Skeletal muscle tissue (tissue), 3 donors: ENCODE measurements at regions not wholly inside any gene's neighbourhood (a gene's known extent, or its start where the extent isn't known, plus 50 kb on each side); places are given as distances from the start of the nearest gene placed in this dataset.

Experiments
- H3K27ac ChIP-seq: one replicate; pipeline ENCODE4 v1.7.0; 2013; ENCODE audit warnings: mild to moderate bottlenecking, low read depth, low read length, inconsistent platforms
- H3K27me3 ChIP-seq, 3 donors: one replicate each; pipeline ENCODE4 v1.7.0; 2013; ENCODE audit warnings: low read length in 3 of 3; ENCODE audit not compliant: control insufficient read depth in 3 of 3, insufficient read depth in 3 of 3
- H3K36me3 ChIP-seq, 3 donors: one replicate each; pipeline ENCODE4 v1.7.0; 2013; ENCODE audit warnings: low read length in 3 of 3; ENCODE audit not compliant: control insufficient read depth in 3 of 3, insufficient read depth in 3 of 3
- H3K4me1 ChIP-seq, 3 donors: one replicate each; pipeline ENCODE4 v1.7.0; 2013; ENCODE audit warnings: low read length in 3 of 3, mild to moderate bottlenecking in 3 of 3; ENCODE audit not compliant: control insufficient read depth in 3 of 3, insufficient read depth in 3 of 3
- H3K4me3 ChIP-seq, 3 donors: one replicate each; pipeline ENCODE4 v1.7.0; 2013; ENCODE audit warnings: low read length in 3 of 3
- H3K9ac ChIP-seq, 3 donors: one replicate each; pipeline ENCODE4 v1.7.0; 2013; ENCODE audit warnings: low read length in 3 of 3, mild to moderate bottlenecking in 3 of 3, moderate library complexity in 2 of 3, low read depth in 1 of 3
- H3K9me3 ChIP-seq, 3 donors: one replicate each; pipeline ENCODE4 v1.7.0; 2013; ENCODE audit warnings: low read length in 3 of 3; ENCODE audit not compliant: control insufficient read depth in 3 of 3
- donor health status: Osteomylitis.

DNA sequence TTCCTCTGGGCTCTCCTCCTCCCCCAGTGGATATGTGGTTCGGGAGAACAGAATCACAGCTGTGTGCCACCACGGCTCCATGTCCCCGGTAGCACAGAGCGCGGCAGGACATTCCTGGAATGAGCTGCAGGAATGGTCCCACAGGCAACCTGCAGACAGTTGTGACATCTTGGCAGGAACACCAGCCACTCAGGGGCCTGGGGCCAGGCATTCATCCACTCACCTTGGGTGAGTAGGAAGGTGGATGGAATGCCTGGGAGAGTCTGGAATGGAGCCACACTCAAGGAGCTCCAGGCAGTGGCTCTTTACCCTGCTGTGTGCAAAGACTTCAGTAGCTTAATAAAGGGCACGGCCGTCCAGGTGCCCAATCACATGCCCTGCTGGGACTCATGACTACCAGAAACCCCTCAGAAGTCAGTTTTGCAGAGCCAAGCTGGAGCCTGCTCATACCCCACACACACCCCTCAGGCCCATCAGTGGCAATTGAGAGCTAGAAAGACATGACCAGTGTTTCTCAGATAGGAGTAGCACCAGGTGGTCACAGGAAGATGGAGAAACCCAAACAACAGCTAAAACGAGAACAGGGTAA lies 117.3 kb upstream of the PRR20G start:
- peaks cover 5 to 15% (median 14%) of the 10 kb centered on the region in 3 donors for H3K27me3 ChIP-seq

GRCh38 chr3:127404221-127405009 lies 116.6 kb upstream of the PRR20G start:
- Histone ChIP-seq H3K27me3 (peaks cover 0 to 14% (median 9%) of the 10 kb centered on the region in 3 donors), H3K9ac (no peak overlapping the region), H3K4me1 (no peaks in the 10 kb centered on the region), H3K4me3 (no peak overlapping the region), H3K36me3 (no peaks in the 10 kb centered on the region), H3K27ac (no peak overlapping the region), H3K9me3 (no peaks in the 10 kb centered on the region)

More for the DNA sequence above, 117.3 kb upstream of the PRR20G start:
- Histone ChIP-seq H3K9me3 (no peaks in the 10 kb centered on the region), H3K27ac (no peak overlapping the region), H3K36me3 (no peaks in the 10 kb centered on the region), H3K9ac (no peak overlapping the region), H3K4me3 (no peak overlapping the region), H3K4me1 (no peaks in the 10 kb centered on the region)

DNA sequence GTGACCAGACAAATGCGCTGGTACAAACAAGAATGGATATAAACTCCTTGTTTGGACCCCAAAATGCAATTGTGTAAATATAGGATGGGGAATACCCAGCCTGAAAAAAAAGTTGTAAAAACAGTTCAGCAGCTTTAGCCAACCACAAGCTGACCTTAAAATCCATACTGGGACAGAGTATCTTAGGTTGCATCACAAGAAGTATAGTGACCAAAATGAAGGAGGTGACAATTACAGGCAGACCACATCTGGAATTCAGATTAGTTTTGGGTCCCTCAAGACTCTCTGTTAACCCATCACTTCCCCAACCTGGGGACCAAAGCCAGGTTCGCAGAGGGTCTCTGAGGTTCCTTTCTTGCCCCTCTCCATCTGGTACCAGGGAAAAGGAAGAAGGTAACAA lies 115.9 kb upstream of the PRR20G start:
- H3K4me1 ChIP-seq, result no peaks in the 10 kb centered on the region
- no peak overlapping the region for H3K4me3 ChIP-seq
- no peak overlapping the region for H3K27ac ChIP-seq
- peaks cover 0 to 11% (median 7%) of the 10 kb centered on the region in 3 donors for H3K27me3 ChIP-seq
- no peaks in the 10 kb centered on the region for H3K9me3 ChIP-seq
- no peaks in the 10 kb centered on the region for H3K36me3 ChIP-seq
- no peak overlapping the region for H3K9ac ChIP-seq

GRCh38 chr3:127399154-127399553 lies 111.3 kb upstream of the PRR20G start:
- Histone ChIP-seq H3K4me3 (no peak overlapping the region), H3K27ac (no peak overlapping the region), H3K9me3 (no peaks in the 10 kb centered on the region), H3K9ac (no peak overlapping the region), H3K4me1 (no peaks in the 10 kb centered on the region), H3K36me3 (no peaks in the 10 kb centered on the region), H3K27me3 (peaks cover 5 to 10% (median 5%) of the 10 kb centered on the region in 3 donors)

DNA sequence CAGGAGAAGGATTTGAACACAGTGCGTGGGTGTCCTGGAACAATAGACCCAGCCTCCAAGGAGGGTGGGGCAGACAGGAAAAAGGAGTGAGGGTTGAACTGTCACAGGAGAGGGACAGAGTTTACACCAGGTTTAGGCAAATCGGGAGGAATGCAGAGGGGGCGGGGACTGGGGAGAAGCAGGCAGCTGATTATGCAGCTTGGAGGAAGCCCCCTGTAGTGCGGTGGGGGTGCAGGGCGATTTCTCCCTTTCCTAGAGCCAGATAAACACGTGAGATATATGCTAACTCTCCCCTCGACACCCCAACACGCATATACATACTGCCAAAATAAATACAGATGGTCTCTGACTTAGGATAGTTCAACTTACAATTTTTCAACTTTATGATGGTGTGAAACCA lies 108.6 kb upstream of the PRR20G start:
- H3K36me3 ChIP-seq, result no peaks in the 10 kb centered on the region
- no peak overlapping the region for H3K27ac ChIP-seq
- peaks cover 10 to 24% (median 19%) of the 10 kb centered on the region in 3 donors for H3K27me3 ChIP-seq
- H3K9ac ChIP-seq, result no peak overlapping the region
- H3K4me1 ChIP-seq, result no peaks in the 10 kb centered on the region
- no peak overlapping the region for H3K4me3 ChIP-seq
- no peaks in the 10 kb centered on the region for H3K9me3 ChIP-seq

DNA sequence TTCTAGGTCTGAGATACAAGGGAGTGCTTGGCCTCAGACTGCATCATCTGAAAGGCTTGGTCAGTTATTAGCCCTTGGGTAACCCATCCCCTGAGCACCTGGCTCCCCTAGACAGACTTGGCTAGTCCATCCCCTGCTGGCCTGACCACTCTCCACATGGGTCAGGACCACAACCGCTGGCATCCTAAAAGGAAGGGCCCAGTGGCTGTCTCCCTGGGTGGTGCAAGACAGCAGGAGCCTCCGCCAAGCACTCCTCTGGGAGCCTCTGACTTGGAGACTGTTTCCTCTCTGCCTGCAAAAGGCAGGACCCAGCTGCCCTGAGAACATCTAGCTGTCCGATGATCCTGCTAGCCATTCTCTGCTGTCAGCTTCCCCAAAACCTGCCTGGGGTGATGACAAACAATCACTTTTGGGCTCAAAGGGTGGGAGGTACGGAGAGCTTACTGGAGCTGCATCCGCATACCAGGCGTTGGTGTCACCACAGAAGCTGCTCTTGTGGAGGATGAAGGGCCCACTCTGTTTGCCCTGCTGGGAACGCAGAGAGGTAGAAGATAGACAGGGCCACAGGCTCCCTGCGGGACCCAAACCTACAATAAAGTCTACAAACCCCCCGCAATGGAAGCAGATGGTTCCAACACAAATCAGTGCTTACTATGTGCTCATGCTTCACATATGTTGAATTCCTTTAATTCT lies 108.0 kb upstream of the PRR20G start:
- peaks cover 10 to 29% (median 25%) of the 10 kb centered on the region in 3 donors for H3K27me3 ChIP-seq
- no peaks in the 10 kb centered on the region for H3K4me1 ChIP-seq
- H3K9me3 ChIP-seq, result no peaks in the 10 kb centered on the region
- no peak overlapping the region for H3K4me3 ChIP-seq
- H3K36me3 ChIP-seq, result no peaks in the 10 kb centered on the region
- H3K27ac ChIP-seq, result no peak overlapping the region
- no peak overlapping the region for H3K9ac ChIP-seq

DNA sequence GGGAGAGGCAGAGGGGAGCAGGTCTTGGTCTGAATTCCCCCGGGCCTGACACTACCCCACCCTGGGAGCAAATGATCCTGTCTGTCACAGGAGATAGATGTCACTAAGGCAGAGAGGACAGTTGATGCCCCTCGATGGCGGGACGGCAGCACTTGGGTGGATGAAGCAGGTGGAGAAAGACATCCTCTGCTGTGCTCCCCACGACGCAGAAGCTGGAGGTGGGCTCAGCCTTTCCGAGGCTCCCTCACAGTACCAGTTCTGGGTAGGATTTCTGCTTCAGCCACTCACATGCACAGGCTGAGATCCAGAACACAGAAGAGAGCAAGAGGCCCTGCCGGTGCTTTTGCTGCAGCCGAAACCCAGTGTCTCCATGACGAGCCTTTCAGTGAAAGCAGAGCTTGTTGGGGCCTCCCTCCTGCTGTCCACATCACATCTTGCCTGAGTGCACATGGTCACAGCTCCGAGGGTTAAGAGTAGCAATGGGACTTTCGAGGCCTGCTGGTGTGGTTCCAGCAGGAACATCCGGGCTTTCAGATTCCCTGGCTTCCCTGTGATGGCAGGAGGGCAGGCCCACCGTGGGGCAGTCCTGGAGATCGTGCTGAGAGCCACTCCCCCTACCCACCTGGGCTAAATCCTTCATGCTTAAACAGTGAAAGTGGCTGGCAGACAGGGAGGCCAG lies 107.3 kb upstream of the PRR20G start:
- H3K27me3 ChIP-seq, result peaks cover 10 to 36% (median 27%) of the 10 kb centered on the region in 3 donors
- no peak overlapping the region for H3K27ac ChIP-seq
- no peak overlapping the region for H3K9ac ChIP-seq
- no peak overlapping the region for H3K4me3 ChIP-seq
- no peaks in the 10 kb centered on the region for H3K36me3 ChIP-seq
- H3K9me3 ChIP-seq, result no peaks in the 10 kb centered on the region
- no peaks in the 10 kb centered on the region for H3K4me1 ChIP-seq

GRCh38 chr3:127394031-127394430 lies 106.2 kb upstream of the PRR20G start:
- no peak overlapping the region for H3K27ac ChIP-seq
- H3K4me3 ChIP-seq, result no peak overlapping the region
- no peaks in the 10 kb centered on the region for H3K4me1 ChIP-seq
- H3K9me3 ChIP-seq, result no peaks in the 10 kb centered on the region
- no peak overlapping the region for H3K9ac ChIP-seq
- peaks cover 10 to 44% (median 35%) of the 10 kb centered on the region in 3 donors for H3K27me3 ChIP-seq
- H3K36me3 ChIP-seq, result no peaks in the 10 kb centered on the region

DNA sequence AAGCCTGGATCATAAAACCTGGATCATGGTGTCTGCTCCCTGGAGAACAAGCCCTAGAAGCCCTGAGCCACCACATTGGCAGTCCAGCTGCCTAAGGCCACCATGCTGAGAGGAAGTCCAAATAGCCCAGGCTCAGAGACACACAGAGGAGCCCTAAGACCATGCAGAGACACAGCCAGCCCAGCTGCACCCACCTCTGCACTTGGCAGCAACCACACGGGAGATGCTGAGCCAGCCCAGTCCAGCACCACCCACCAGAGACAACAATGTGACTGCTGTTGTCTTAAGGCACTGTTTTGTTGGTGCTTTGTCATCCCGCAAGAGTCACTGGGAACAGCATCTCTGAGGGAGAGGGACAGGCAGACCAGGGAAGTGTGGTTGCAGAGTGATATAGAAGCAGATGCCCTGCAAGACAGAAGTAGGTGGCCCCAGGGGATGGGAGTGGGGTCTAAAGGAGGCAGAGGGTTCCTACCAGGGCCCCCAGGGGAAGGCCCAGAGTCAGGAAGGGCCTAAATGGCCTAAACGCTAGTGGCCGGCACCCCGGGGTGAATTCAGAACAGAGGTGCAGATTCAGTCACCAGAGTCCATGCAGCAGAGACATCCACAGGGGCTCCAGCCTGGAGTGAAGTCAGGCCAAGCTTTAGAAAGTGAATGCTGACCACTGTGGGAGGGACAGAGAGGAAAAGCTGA lies 105.4 kb upstream of the PRR20G start:
- no peak overlapping the region for H3K27ac ChIP-seq
- H3K4me1 ChIP-seq, result no peaks in the 10 kb centered on the region
- H3K4me3 ChIP-seq, result no peak overlapping the region
- no peak overlapping the region for H3K9ac ChIP-seq
- no peaks in the 10 kb centered on the region for H3K36me3 ChIP-seq
- no peaks in the 10 kb centered on the region for H3K9me3 ChIP-seq
- H3K27me3 ChIP-seq, result peaks cover 10 to 48% (median 40%) of the 10 kb centered on the region in 3 donors
